HL-60 (cell line): ENCODE measurements at regions not wholly inside any gene's neighbourhood (a gene's known extent, or its start where the extent isn't known, plus 50 kb on each side); places are given as distances from the start of the nearest gene placed in this dataset.

Source experiments
- REST ChIP-seq: IDR thresholded peaks from 2 replicates; pipeline ENCODE4 v1.6.1; 2012; ENCODE audit warnings: low read depth; ENCODE audit not compliant: insufficient replicate concordance
- SPI1 ChIP-seq: IDR thresholded peaks from 2 replicates; pipeline ENCODE4 v1.6.1; 2012; ENCODE audit warnings: low read depth, mild to moderate bottlenecking, borderline replicate concordance
- TF ChIP-seq, protein P1 (sequence below): IDR thresholded peaks from one replicate; pipeline ENCODE4 v1.5.1; 2011; ENCODE audit warnings: low read length, control low read depth, inconsistent platforms; ENCODE audit not compliant: insufficient read depth

GRCh38 chr1:4528590-4528989 is 125.8 kb upstream of the AJAP1 start:
- TF ChIP-seq, protein P1, sequence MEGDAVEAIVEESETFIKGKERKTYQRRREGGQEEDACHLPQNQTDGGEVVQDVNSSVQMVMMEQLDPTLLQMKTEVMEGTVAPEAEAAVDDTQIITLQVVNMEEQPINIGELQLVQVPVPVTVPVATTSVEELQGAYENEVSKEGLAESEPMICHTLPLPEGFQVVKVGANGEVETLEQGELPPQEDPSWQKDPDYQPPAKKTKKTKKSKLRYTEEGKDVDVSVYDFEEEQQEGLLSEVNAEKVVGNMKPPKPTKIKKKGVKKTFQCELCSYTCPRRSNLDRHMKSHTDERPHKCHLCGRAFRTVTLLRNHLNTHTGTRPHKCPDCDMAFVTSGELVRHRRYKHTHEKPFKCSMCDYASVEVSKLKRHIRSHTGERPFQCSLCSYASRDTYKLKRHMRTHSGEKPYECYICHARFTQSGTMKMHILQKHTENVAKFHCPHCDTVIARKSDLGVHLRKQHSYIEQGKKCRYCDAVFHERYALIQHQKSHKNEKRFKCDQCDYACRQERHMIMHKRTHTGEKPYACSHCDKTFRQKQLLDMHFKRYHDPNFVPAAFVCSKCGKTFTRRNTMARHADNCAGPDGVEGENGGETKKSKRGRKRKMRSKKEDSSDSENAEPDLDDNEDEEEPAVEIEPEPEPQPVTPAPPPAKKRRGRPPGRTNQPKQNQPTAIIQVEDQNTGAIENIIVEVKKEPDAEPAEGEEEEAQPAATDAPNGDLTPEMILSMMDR = no peak
- TF ChIP-seq SPI1 (no peak), REST (no peak)
